GM10248 (cell line): ENCODE measurements at regions not wholly inside any gene's neighbourhood (a gene's known extent, or its start where the extent isn't known, plus 50 kb on each side); places are given as distances from the start of the nearest gene placed in this dataset.

Experiments used
- CTCF ChIA-PET: fragments of 300-600 bp; sonication (Branson Sonifier 250); formaldehyde crosslinking; extraction: SDS; loops from one replicate; lab custom pipeline; 2021; ENCODE audit warnings: antibody characterized with exemption; lab: Yijun Ruan, JAX
- POLR2A ChIA-PET: fragments of 350-650 bp; sonication (Branson Sonifier 250); formaldehyde crosslinking; extraction: SDS; loops from one replicate; lab custom pipeline; 2020; ENCODE audit warnings: antibody characterized with exemption; lab: Yijun Ruan, JAX
- DNase-seq: peaks from one replicate; pipeline ENCODE4 v3.0.0; 2012; ENCODE audit errors: extremely low spot score
- CTCF ChIP-seq: IDR thresholded peaks from 2 replicates; pipeline ENCODE4 v1.5.1; 2012; ENCODE audit warnings: mild to moderate bottlenecking, low read depth; ENCODE audit errors: extremely low read depth, missing control alignments, control extremely low read depth

GRCh38 chr12:15272376-15272775, 49.9 kb upstream of the PTPRO start:
- CTCF ChIA-PET: interaction anchor here (0.7 to 1.4 kb wide), 6 partner anchors 14 to 251 kb away, joined by 3 to 5 read pairs (median 3); no protein-coding TSS in a partner anchor
- POLR2A ChIA-PET: no interaction called here
- DNase-seq: no peak
- no peak for TF ChIP-seq CTCF
